ENCODE measurements at regions not wholly inside any gene's neighbourhood (a gene's known extent, or its start where the extent isn't known, plus 50 kb on each side); places are given as distances from the start of the nearest gene placed in this dataset.
"Not testable (repeated sequence)": the region's sequence is repeated elsewhere in the genome, so short reads cannot be mapped to it uniquely, and the experiment has no call there.

- not testable (repeated sequence) for DNase-seq
Measured at GRCh38 chr15:30842798-30843472, 60.8 kb upstream of the FAN1 start.

DNA sequence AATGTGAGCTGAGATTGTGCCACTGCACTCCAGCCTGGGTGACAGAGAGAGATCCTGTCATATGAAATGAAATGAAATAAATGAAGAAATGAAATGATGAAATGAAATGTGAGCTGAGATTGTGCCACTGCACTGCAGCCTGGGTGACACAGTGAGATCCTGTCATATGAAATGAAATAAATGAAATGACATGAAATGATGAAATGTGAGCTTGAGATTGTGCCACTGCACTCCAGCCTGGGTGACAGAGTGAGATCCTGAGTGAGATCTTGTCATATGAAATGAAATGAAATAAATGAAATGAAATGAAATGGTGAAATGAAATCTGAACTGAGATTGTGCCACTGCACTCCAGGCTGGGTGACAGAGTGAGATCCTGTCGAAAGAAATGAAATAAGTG, 58.2 kb upstream of the FAN1 start:
- DNase-seq, result not testable (repeated sequence)

All from right hindlimb (tissue), 1 donor.